ENCODE measurements at regions not wholly inside any gene's neighbourhood (a gene's known extent, or its start where the extent isn't known, plus 50 kb on each side); places are given as distances from the start of the nearest gene placed in this dataset.

- DNase-seq = no peak
- intact Hi-C loops (cut with DNase I) = no loop called here
- peak overlapping the region in 1 of 2 donors; percentile 81 for H3K9ac ChIP-seq (ENCODE audit: low read depth in 2 of 2, low read length in 2 of 2)
- H3K36me3 ChIP-seq = no peaks in the 10 kb centered on the region
- H3K27me3 ChIP-seq = no peaks in the 10 kb centered on the region
- H3K27ac ChIP-seq = peak overlapping the region; percentile 87
- TF ChIP-seq, protein P1, sequence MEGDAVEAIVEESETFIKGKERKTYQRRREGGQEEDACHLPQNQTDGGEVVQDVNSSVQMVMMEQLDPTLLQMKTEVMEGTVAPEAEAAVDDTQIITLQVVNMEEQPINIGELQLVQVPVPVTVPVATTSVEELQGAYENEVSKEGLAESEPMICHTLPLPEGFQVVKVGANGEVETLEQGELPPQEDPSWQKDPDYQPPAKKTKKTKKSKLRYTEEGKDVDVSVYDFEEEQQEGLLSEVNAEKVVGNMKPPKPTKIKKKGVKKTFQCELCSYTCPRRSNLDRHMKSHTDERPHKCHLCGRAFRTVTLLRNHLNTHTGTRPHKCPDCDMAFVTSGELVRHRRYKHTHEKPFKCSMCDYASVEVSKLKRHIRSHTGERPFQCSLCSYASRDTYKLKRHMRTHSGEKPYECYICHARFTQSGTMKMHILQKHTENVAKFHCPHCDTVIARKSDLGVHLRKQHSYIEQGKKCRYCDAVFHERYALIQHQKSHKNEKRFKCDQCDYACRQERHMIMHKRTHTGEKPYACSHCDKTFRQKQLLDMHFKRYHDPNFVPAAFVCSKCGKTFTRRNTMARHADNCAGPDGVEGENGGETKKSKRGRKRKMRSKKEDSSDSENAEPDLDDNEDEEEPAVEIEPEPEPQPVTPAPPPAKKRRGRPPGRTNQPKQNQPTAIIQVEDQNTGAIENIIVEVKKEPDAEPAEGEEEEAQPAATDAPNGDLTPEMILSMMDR (IDR thresholded peaks at IDR 0.05) = no peak
- no peaks in the 10 kb centered on the region for H3K9me3 ChIP-seq
- H3K4me1 ChIP-seq = peaks cover 18% of the 10 kb centered on the region
- no peak overlapping the region for H3K4me3 ChIP-seq
These were observed 60.9 kb downstream of the ZFP36L2 start for GRCh38 chr2:43165378-43166069.

GRCh38 chr2:43164686-43165085, 61.7 kb downstream of the ZFP36L2 start:
- Histone ChIP-seq H3K36me3 (no peaks in the 10 kb centered on the region), H3K9me3 (no peaks in the 10 kb centered on the region), H3K4me3 (no peak overlapping the region), H3K27ac (peak overlapping the region; percentile 87), H3K9ac (ENCODE audit: low read depth in 2 of 2, low read length in 2 of 2) (peak overlapping the region in 1 of 2 donors; percentile 81), H3K27me3 (no peaks in the 10 kb centered on the region), H3K4me1 (peaks cover 14% of the 10 kb centered on the region)
- intact Hi-C loops (cut with DNase I) = no loop called here
- DNase-seq = no peak
- TF ChIP-seq, protein P1 (IDR thresholded peaks at IDR 0.05) = no peak

DNA sequence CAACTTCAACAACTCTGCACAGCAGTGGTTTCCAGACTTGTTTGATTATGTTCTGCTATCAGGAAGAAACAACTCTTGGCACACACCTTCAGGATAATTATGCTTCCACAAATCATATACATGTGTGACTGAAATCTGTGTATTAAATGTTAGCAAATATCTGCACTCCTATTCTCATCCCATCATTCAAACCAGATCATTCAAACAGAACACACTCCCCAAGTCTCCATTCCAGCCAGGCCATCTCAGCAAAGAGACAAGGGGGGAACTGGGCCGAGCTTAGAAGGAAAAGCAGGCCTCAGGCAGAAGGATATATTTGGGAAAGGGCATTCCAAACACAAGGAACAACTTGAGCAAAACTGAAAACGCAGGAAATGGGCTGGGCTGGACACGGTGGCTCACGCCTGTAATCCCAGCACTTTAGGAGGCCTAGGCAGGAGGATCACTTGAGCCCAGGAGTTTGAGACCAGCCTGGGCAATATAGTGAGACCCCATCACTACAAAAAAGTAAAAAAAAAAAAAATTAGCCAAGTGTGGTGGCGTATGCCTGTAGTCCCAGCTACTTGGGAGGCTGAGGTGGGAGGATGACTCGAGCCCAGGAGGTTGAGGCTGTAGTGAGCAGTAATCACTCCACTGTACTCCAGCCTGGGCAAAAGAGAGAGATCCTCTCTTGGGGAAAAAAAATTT, 62.7 kb downstream of the ZFP36L2 start:
- H3K4me3 ChIP-seq = no peak overlapping the region
- TF ChIP-seq, protein P1 (IDR thresholded peaks at IDR 0.05) = no peak
- H3K27me3 ChIP-seq = no peaks in the 10 kb centered on the region
- intact Hi-C loops (cut with DNase I) = loop anchor here (2.0 kb wide), 1 partner anchor 63 kb away; the partner anchor contains the start of gene ZFP36L2
- H3K9ac ChIP-seq (ENCODE audit: low read depth in 2 of 2, low read length in 2 of 2) = peak overlapping the region; percentile 53 to 81
- H3K9me3 ChIP-seq = no peaks in the 10 kb centered on the region
- DNase-seq = no peak
- H3K4me1 ChIP-seq = peaks cover 19% of the 10 kb centered on the region
- peak overlapping the region; percentile 87 for H3K27ac ChIP-seq
- H3K36me3 ChIP-seq = no peaks in the 10 kb centered on the region

GRCh38 chr2:43162511-43162776, 64.0 kb downstream of the ZFP36L2 start:
- H3K9me3 ChIP-seq = no peaks in the 10 kb centered on the region
- TF ChIP-seq, protein P1 (IDR thresholded peaks at IDR 0.05) = no peak
- peak overlapping the region; percentile 97 for H3K27ac ChIP-seq
- intact Hi-C loops (cut with DNase I) = loop anchor here (2.0 kb wide), 1 partner anchor 64 kb away; the partner anchor contains the start of gene ZFP36L2
- no peak overlapping the region for H3K4me3 ChIP-seq
- H3K36me3 ChIP-seq = no peaks in the 10 kb centered on the region
- H3K4me1 ChIP-seq = peaks cover 25% of the 10 kb centered on the region
- no peaks in the 10 kb centered on the region for H3K27me3 ChIP-seq
- DNase-seq = no peak
- H3K9ac ChIP-seq (ENCODE audit: low read depth in 2 of 2, low read length in 2 of 2) = peak overlapping the region; percentile 46 to 85

- H3K9me3 ChIP-seq = no peaks in the 10 kb centered on the region
- H3K4me1 ChIP-seq = peaks cover 28% of the 10 kb centered on the region
- peak overlapping the region; percentile 97 for H3K27ac ChIP-seq
- peak overlapping the region; percentile 46 to 85 for H3K9ac ChIP-seq (ENCODE audit: low read depth in 2 of 2, low read length in 2 of 2)
- H3K27me3 ChIP-seq = no peaks in the 10 kb centered on the region
- intact Hi-C loops (cut with DNase I) = loop anchor here (2.0 kb wide), 1 partner anchor 65 kb away; the partner anchor contains the start of gene ZFP36L2
- no peak overlapping the region for H3K4me3 ChIP-seq
- TF ChIP-seq, protein P1 (IDR thresholded peaks at IDR 0.05) = no peak
- DNase-seq = peak; percentile 91
- H3K36me3 ChIP-seq = no peaks in the 10 kb centered on the region
These were observed 64.5 kb downstream of the ZFP36L2 start for GRCh38 chr2:43161650-43162510.
